Fibroblast of lung (primary cell): ENCODE measurements at regions not wholly inside any gene's neighbourhood (a gene's known extent, or its start where the extent isn't known, plus 50 kb on each side); places are given as distances from the start of the nearest gene placed in this dataset.

ENCODE experiments used
- DNase-seq, 2 donors: peaks; one replicate each; pipeline versions ENCODE4 v3.0.0 to v3.0.0-alpha.2; 2010; ENCODE audit warnings: low read depth in 2 of 2
- H2AFZ ChIP-seq: 2 replicates; pipeline ENCODE4 v1.5.1; 2012; ENCODE audit warnings: low read length, control low read depth, inconsistent platforms
- H3K27ac ChIP-seq: 2 replicates; pipeline ENCODE4 v1.5.1; 2011; ENCODE audit warnings: low read length, control low read depth; ENCODE audit not compliant: insufficient read depth
- H3K27me3 ChIP-seq: 2 replicates; pipeline ENCODE4 v1.5.1; 2011; ENCODE audit warnings: mild to moderate bottlenecking, low read length; ENCODE audit not compliant: control insufficient read depth, insufficient read depth
- H3K36me3 ChIP-seq: 2 replicates; pipeline ENCODE4 v1.5.1; 2011; ENCODE audit warnings: low read length; ENCODE audit not compliant: control insufficient read depth, insufficient read depth
- H3K4me1 ChIP-seq: 2 replicates; pipeline ENCODE4 v1.5.1; 2011; ENCODE audit warnings: low read length; ENCODE audit not compliant: control insufficient read depth, insufficient read depth; ENCODE audit errors: extremely low read depth
- H3K4me2 ChIP-seq: 2 replicates; pipeline ENCODE4 v1.5.1; 2011; ENCODE audit warnings: low read length, control low read depth; ENCODE audit not compliant: insufficient read depth; ENCODE audit errors: extremely low read depth
- H3K4me3 ChIP-seq, 4 experiments: fragments of 200-600 bp in 1 of 4; sonication (generic) in 1 of 4; replicated peaks in 1 of 4; 2 replicates each; pipeline ENCODE4 v1.5.1; 2011 to 2016; ENCODE audit warnings: low read length in 4 of 4, low read depth in 3 of 4, mild to moderate bottlenecking in 3 of 4, control low read depth in 2 of 4, inconsistent platforms in 1 of 4, mixed read lengths in 1 of 4; ENCODE audit not compliant: insufficient read depth in 1 of 4; ENCODE audit errors: control extremely low read depth in 1 of 4
- H3K79me2 ChIP-seq: 2 replicates; pipeline ENCODE4 v1.5.1; 2012; ENCODE audit warnings: mild to moderate bottlenecking, low read length, inconsistent platforms; ENCODE audit not compliant: control insufficient read depth, insufficient read depth
- H3K9ac ChIP-seq: 2 replicates; pipeline ENCODE4 v1.5.1; 2011; ENCODE audit warnings: mild to moderate bottlenecking, low read length, control low read depth; ENCODE audit not compliant: insufficient read depth
- H3K9me3 ChIP-seq: 2 replicates; pipeline ENCODE4 v1.5.1; 2012; ENCODE audit warnings: low read depth, low read length; ENCODE audit not compliant: control insufficient read depth, insufficient read depth
- H4K20me1 ChIP-seq: 2 replicates; pipeline ENCODE4 v1.5.1; 2011; ENCODE audit warnings: low read length; ENCODE audit not compliant: control insufficient read depth, insufficient read depth; ENCODE audit errors: extremely low read depth
- EZH2 ChIP-seq: IDR thresholded peaks from 2 replicates; pipeline ENCODE4 v1.5.1; 2012; ENCODE audit warnings: low read length, control low read depth, mild to moderate bottlenecking; ENCODE audit errors: missing control alignments
- TF ChIP-seq, protein P1 (sequence below), 2 donors: IDR thresholded peaks in 1 of 2; conservative IDR thresholded peaks in 1 of 2; 1 replicate in 1 of 2; 2 replicates in 1 of 2; pipeline ENCODE4 v1.5.1; 2011 to 2012; ENCODE audit warnings: low read length in 2 of 2, control low read depth in 1 of 2, inconsistent platforms in 1 of 2, low read depth in 1 of 2, mild to moderate bottlenecking in 1 of 2

DNA sequence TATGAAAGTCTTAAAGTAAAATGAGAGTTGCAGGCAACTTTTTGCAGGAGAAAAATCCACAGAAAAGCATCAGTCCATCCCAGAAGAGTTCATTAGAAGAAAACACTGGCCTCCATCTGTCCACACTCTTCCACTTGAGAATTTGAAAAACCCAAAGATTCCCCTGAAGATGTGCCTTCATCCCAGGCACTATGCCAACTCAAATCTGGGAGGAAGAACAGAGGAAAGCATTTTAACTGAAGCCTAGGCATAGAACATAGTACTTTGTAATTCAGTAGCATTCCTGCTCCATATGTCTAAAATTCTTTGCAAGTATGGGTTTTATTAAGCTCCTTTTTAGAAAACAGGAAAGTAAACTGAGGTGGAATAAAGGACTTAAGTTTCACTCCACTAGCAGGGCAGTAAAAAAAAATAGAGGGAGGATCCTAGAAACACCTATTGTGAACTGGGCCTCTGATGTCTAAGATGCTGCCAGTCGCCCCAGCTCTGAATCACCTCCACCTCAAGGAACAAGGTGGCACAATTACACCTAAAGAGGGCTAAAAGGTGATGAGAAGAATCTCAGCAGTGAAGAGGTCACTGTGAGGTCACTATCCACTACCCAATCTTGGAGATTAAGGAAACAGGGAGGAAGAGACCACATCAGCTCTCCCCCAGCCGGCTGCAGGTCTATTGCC is 141.9 kb upstream of the FAM241A start:
- DNase-seq, result no peak
- Histone ChIP-seq H3K9me3 (no peaks in the 10 kb centered on the region), H3K4me1 (no peaks in the 10 kb centered on the region), H3K4me3 (no peak overlapping the region), H3K27ac (no peak overlapping the region), H4K20me1 (no peaks in the 10 kb centered on the region), H3K36me3 (no peaks in the 10 kb centered on the region), H3K4me2 (no peak overlapping the region), H3K79me2 (no peaks in the 10 kb centered on the region), H2AFZ (no peak overlapping the region), H3K27me3 (no peaks in the 10 kb centered on the region), H3K9ac (no peak overlapping the region)
- TF ChIP-seq EZH2, result no peak
- TF ChIP-seq, protein P1, sequence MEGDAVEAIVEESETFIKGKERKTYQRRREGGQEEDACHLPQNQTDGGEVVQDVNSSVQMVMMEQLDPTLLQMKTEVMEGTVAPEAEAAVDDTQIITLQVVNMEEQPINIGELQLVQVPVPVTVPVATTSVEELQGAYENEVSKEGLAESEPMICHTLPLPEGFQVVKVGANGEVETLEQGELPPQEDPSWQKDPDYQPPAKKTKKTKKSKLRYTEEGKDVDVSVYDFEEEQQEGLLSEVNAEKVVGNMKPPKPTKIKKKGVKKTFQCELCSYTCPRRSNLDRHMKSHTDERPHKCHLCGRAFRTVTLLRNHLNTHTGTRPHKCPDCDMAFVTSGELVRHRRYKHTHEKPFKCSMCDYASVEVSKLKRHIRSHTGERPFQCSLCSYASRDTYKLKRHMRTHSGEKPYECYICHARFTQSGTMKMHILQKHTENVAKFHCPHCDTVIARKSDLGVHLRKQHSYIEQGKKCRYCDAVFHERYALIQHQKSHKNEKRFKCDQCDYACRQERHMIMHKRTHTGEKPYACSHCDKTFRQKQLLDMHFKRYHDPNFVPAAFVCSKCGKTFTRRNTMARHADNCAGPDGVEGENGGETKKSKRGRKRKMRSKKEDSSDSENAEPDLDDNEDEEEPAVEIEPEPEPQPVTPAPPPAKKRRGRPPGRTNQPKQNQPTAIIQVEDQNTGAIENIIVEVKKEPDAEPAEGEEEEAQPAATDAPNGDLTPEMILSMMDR (conservative IDR thresholded peaks at IDR 0.05 in 1 of 2, IDR thresholded peaks at IDR 0.05 in 1 of 2; ENCODE audit: low read depth in 1 of 2, low read length in 2 of 2), result no peak

DNA sequence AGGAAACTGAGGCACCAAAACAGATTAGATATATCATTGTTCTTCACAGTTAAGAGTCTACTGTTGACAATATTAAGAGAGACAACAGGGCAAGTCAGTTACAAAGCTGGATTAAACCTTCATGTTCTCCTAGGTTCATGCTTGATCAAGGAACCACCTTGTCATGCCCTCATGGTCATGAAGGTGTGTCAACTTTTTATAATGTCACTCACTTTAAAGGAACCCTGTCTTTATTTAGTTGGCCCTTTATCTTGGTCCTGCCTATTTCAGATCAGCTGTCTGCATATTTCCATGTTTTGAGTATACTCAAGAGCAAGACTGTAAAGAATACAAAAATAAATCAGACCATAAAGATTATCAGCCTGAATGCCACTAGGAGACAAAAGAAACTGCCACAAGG is 140.2 kb upstream of the FAM241A start:
- H3K4me1 ChIP-seq, result no peaks in the 10 kb centered on the region
- H3K4me3 ChIP-seq, result no peak overlapping the region
- H3K27me3 ChIP-seq, result no peaks in the 10 kb centered on the region
- no peaks in the 10 kb centered on the region for H3K36me3 ChIP-seq
- H4K20me1 ChIP-seq, result no peaks in the 10 kb centered on the region
- no peak overlapping the region for H3K9ac ChIP-seq
- no peak overlapping the region for H3K27ac ChIP-seq
- DNase-seq, result no peak
- H2AFZ ChIP-seq, result no peak overlapping the region
- TF ChIP-seq, protein P1 (conservative IDR thresholded peaks at IDR 0.05 in 1 of 2, IDR thresholded peaks at IDR 0.05 in 1 of 2; ENCODE audit: low read depth in 1 of 2, low read length in 2 of 2), result no peak
- no peak for TF ChIP-seq EZH2
- H3K4me2 ChIP-seq, result no peak overlapping the region
- no peaks in the 10 kb centered on the region for H3K9me3 ChIP-seq
- no peaks in the 10 kb centered on the region for H3K79me2 ChIP-seq

DNA sequence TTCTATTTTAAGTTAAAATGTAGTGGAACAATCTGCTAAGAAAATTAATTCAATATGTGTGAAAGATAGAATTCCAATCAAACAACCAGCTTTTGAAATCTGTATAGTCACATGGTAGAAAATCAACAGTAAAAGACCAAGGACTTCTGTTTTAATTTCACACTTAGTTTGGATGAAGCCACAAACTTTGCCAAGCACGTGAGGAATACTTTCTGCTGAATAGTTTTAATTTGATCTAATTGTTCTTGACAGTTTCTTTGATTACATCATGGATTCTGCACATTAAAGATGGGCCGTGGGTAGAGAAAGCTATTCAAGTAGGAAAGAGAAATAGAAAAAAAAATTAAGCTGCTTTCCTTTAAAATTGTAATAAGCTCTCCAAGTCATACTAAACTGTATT is 137.9 kb upstream of the FAM241A start:
- DNase-seq, result no peak
- no peak overlapping the region for H3K27ac ChIP-seq
- no peaks in the 10 kb centered on the region for H3K4me1 ChIP-seq
- no peak overlapping the region for H2AFZ ChIP-seq
- no peak overlapping the region for H3K4me2 ChIP-seq
- TF ChIP-seq, protein P1 (conservative IDR thresholded peaks at IDR 0.05 in 1 of 2, IDR thresholded peaks at IDR 0.05 in 1 of 2; ENCODE audit: low read depth in 1 of 2, low read length in 2 of 2), result no peak
- TF ChIP-seq EZH2, result no peak
- H3K9ac ChIP-seq, result no peak overlapping the region
- no peaks in the 10 kb centered on the region for H3K9me3 ChIP-seq
- no peaks in the 10 kb centered on the region for H3K36me3 ChIP-seq
- no peaks in the 10 kb centered on the region for H3K27me3 ChIP-seq
- H4K20me1 ChIP-seq, result no peaks in the 10 kb centered on the region
- no peaks in the 10 kb centered on the region for H3K79me2 ChIP-seq
- no peak overlapping the region for H3K4me3 ChIP-seq
